Transverse colon (tissue), 4 donors: ENCODE measurements at regions not wholly inside any gene's neighbourhood (a gene's known extent, or its start where the extent isn't known, plus 50 kb on each side); places are given as distances from the start of the nearest gene placed in this dataset.

Source experiments
- POLR2AphosphoS5 ChIP-seq, 3 donors: sonication (generic); formaldehyde crosslinking; IDR thresholded peaks; one replicate each; pipeline ENCODE4 v1.6.1; 2016; ENCODE audit warnings: antibody characterized with exemption in 3 of 3
- TF ChIP-seq, protein P1 (sequence below), 5 experiments: fragments of 200-600 bp in 3 of 5; fragments of 450-650 bp in 2 of 5; sonication (generic) in 3 of 5; IDR thresholded peaks; 1 replicate in 2 of 5; 2 replicates in 3 of 5; pipeline ENCODE4 v1.5.1; 2016 to 2017; ENCODE audit warnings: antibody characterized with exemption in 5 of 5, inconsistent platforms in 3 of 5, mild to moderate bottlenecking in 2 of 5, moderate library complexity in 1 of 5

DNA sequence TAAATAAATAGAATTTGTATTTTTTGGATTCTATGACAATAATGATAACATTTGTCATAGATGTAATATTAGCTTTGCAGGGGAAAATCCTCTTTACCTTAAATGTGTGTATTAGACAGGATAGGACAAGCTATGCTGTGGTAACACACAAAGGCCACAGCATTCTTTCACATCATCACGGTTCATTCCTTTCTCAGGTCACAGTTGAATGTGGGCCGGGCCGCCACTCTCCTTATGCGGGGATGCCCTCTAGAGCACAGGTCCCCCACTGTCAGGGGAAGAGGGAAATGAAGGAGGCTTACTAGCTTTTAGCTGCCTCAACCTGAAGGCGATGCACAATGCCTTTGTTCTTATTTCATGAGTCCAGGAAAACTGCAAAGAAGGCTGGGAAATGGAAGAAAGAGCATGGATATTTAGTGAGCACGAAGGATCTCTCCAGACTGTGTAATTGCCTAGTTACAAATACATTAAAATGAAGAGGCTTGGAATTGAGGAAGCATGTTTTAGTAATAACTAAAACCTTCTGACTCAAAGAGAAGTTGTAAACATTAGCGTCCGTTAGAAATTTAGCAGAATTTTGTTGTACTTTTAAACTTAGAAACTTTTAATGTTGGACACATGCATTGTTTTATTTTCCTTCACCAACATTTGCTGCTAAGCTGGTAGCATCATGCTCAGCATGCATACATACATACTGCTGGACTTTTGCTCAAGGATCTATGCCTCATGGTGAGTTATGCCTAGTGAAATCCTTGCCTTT, 248.9 kb upstream of the FOXQ1 start:
- TF ChIP-seq POLR2AphosphoS5 (IDR thresholded peaks at IDR 0.05), result no peak
- TF ChIP-seq, protein P1, sequence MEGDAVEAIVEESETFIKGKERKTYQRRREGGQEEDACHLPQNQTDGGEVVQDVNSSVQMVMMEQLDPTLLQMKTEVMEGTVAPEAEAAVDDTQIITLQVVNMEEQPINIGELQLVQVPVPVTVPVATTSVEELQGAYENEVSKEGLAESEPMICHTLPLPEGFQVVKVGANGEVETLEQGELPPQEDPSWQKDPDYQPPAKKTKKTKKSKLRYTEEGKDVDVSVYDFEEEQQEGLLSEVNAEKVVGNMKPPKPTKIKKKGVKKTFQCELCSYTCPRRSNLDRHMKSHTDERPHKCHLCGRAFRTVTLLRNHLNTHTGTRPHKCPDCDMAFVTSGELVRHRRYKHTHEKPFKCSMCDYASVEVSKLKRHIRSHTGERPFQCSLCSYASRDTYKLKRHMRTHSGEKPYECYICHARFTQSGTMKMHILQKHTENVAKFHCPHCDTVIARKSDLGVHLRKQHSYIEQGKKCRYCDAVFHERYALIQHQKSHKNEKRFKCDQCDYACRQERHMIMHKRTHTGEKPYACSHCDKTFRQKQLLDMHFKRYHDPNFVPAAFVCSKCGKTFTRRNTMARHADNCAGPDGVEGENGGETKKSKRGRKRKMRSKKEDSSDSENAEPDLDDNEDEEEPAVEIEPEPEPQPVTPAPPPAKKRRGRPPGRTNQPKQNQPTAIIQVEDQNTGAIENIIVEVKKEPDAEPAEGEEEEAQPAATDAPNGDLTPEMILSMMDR (IDR thresholded peaks at IDR 0.05), result no peak
